NCI-H1048 (cell line): ENCODE measurements at regions not wholly inside any gene's neighbourhood (a gene's known extent, or its start where the extent isn't known, plus 50 kb on each side); places are given as distances from the start of the nearest gene placed in this dataset.
"Not testable (repeated sequence)": the region's sequence is repeated elsewhere in the genome, so short reads cannot be mapped to it uniquely, and the experiment has no call there.

ENCODE experiments used
- DNase-seq: peaks from one replicate; lab custom pipeline; 2025; lab: John Stamatoyannopoulos, UW

DNA sequence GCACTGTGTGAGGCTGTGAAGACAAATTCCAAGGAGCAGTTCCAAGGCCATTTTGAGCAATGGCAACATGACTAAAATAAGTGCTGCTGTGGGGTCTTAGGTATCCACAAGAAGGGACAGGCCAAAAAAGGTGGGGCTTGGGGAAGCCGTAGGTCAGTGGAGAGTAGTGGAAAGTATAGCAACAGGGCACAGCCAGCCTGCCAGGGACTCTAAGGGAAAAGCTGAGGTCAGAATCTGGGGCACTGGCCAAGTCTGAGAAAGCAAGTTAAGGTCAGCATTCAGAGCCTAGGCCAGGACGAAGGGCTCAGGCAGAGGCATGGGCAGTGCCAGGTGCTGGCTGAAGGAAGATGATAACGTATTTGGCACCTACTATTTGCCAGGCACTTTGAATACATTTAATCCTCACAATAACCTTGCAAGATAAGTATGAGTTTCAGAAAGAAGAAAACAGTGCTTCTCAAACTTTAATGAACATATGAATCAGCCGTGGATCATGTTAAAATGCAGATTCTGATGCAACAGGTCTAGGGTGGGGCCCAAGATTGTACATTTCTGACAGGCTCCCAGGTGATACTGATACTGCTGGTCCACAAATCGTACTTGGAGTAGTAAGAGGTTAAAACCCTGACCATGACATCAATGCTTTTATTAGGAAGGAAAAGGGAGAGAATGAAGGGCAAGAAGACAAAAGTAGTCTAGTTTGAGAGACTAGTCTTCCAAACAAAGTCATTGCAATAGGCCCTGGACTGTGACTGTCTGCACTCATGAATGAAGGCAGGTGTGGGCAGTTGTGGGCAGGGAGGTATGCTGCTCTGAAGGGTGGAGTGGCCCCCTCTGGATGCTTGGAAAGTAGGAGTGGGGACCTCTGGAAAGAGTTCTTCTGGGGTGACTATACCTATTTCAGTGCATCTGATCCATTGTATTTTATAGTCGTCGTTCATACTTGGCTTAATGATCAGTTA is 106.3 kb upstream of the ANKRD28 start:
- DNase-seq = no peak

DNA sequence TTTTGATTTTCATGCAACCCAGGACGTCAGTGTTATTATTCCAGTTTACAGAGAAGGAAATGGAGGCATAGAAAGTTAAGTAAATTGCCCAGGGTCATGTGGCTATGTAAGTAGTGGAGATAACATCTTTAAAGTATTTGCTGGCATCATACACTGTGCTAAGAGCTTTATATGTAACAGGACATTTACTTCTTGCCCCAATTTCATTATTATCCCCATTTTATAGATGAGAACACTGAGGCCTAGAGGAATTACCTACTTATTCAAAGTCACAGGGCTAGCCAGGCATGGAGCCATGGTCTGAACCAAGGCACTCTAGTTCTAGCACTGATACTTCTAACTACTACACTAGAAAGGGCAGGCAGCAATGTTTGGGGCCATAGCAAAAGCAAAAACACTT is 107.3 kb upstream of the ANKRD28 start:
- no peak for DNase-seq

GRCh38 chr3:15907403-15907802 is 109.6 kb upstream of the ANKRD28 start:
- DNase-seq = not testable (repeated sequence)

DNA sequence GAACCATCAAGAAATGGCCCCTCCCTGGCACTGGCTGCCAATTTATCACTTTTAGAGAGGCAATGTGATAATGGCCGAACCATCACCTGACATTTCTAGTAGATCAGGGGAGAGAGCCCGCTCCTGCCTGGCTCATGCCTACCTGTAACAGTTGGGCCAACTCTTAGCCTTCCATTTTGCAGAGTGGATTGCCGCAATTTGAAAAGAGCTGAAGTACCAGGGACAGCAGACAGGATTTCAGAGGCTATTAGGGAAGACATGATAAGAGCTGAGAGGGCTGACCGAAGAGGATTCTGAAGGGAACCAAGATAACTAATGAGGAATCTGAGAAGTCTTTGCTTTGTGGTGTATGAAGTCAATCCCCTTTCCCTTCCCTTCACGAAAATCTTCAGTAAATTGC is 121.2 kb upstream of the ANKRD28 start:
- no peak for DNase-seq

DNA sequence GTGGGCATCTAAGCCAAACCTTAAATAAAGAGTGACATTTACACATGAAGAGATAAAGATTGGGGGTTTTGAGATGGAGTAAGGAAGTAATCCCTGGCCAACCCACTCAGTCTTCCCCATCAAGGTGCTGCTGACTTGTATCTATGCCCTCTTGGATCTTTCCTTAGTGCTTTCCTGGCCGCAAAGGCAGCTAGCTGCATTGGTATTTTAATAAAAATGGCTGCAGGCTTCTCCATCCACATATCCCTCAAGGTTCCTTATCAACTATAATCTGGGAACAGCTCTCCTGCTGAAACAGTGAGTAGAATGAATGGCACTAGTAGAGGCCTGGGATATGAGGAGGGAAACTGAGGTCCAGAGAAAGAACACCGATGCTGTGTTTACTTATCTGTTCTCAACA is 122.2 kb upstream of the ANKRD28 start:
- DNase-seq = no peak

- no peak for DNase-seq
Observed at GRCh38 chr3:15923640-15924405, 126.0 kb upstream of the ANKRD28 start.

DNA sequence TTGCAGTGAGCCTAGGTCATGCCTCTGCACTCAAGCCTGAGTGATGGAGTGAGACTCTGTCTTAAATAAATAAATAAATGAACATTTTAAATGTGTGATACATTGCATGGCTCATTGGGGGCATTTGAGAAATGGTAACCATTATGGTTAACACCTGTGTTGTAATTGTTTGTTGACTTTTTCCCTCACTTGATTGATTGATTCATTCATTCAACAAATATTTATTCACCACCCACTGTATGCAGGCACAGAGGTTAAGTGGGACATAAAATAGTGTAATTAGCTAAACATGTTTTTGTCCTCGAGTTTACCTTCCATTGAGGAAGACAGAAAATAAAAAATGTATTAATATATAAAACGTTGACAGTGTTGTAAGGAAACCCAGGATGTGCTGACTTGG is 127.1 kb upstream of the ANKRD28 start:
- no peak for DNase-seq

DNA sequence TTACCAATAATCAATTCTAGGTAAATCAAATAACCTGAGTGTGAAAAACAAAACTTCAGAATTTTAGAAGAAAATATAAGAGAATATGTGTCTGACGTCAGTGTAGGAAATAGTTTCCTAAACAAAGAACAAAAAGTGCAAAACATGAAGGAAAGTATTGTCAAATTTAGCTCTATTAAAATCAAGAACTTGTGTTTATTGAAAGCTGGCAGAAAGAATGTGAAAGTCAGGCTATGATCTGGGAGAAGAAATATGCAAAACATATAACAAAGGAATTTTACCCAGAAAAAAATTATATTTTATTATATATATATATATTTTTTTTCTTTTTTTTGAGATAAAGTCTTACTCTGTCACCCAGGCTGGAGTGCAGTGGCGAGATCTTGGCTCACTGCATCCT is 129.1 kb upstream of the ANKRD28 start:
- no peak for DNase-seq

DNA sequence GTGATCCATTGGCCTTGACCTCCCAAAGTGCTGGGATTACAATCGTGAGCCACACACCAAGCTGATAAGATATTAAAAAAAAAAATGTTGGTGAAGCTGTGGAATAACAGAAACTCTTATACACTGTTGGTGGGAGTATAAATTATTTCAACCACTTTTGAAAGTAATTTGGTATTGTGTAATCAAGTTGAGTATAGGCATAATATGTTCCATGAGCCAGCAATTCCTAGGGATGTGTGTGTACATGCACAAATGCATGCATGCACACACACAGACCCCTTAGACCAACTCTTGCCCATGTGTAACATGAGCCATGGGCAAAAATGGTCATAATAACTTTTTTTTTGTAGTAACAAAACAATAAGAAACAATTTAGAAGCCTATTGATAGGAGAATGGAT is 130.2 kb upstream of the ANKRD28 start:
- DNase-seq = no peak

DNA sequence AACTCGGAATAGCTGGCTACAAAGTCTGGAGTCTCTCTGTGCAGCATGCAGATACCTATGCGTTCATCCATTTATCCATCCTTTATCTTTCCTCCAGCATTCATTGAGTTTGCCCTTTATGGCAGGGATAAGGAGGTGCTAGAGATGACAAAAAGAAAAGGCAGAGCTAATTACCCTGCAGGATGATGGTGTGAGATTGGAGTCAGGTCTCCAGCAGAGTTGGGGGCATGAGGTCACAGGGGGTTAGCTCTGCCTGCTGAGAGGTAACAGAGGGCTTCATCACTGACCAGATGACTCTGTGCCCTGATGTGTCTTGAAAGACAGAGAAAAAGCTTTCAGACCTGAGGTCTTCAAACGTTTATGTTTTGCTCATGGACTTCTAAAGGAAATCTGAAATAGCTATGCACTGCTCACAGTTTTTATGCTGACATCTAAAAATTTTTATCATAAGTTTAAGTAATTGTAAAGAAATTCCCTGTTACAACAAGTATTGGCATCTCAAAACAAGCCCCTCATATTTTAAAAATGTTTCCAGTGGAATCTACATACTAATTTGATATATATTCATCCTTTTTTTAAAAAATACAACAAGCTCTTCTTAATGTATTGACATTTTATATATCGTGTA is 132.3 kb upstream of the ANKRD28 start:
- DNase-seq = no peak

DNA sequence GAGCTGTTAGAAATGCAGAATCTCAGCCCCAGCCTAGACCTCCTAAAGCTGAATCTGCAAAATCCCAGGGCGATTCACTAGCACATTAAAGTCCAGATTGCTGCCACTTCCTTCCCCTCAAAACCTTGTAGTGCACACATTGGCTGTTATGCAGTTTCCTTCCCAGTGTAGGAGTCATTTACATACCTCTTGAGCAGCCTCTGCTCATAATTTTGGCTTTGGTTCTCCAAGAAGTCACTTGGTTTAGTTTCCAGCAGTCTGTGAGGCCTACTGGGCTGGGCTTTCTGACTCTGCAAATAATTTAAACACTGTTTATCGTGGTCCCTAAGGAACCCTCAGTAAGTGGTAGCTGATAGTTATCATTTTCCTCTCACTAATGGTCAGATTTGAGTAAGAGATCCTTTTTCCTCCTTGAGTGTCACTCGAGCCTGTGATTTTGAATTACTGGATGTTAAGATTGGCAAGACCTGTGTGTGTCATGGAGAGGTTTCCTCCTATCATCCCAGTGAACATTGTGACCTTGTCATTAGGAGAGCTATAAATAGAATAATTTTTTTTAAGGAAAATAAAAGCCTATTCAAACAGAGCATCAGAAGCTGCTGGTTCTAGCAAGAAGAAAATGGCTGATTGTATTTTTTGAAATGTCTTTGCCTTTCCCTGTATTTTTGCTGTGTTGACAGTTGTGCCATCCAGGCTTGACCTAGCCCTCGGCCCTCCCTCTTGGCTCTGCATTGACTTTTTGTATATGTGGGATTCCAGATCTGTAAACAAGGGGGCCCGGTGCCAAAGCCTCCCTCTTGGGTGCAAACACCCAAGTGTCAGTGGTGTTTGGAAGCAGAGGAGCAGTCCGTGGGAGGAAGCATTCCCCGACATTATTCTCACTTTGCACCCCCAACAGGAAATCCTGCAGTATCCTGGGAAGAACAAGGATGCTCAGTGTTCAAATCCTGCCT is 134.8 kb upstream of the ANKRD28 start:
- no peak for DNase-seq

DNA sequence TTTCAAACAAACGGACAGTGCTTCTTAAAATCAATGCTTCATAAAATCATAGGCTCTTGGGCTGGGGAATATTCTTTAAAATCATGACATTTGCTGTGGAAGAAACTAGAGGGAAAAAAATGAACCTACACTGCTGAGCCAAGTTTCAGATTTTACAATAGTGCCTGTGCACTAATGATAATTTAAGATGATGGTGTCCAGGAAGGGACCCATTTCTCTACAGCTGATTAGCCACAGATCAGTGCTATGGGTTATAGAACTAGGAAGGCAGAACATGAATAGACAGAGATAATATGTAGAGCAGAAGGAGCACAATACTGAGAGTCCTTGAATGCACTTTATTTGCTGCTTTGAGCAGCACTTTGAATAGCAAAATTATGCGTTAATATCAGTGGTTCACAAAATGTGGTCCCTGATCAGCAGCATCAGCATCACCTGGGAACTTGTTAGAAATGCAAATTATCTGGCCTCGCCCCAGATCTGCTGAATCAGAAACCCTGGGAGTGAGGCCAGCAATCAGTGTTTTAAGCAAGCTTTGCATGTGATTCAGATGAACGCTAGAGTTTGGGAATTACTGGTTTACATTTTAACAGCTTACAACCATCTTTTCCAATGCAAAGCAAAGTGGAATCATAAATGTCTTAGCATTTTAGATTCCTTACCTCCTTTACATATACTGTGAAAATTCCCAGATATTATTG is 135.8 kb upstream of the ANKRD28 start:
- peak; percentile 37 for DNase-seq

- no peak for DNase-seq
Observed at GRCh38 chr3:15934389-15935195, 136.8 kb upstream of the ANKRD28 start.

GRCh38 chr3:15936312-15936711 is 138.5 kb upstream of the ANKRD28 start:
- no peak for DNase-seq

GRCh38 chr3:15940641-15941040 is 142.9 kb upstream of the ANKRD28 start:
- DNase-seq = no peak

DNA sequence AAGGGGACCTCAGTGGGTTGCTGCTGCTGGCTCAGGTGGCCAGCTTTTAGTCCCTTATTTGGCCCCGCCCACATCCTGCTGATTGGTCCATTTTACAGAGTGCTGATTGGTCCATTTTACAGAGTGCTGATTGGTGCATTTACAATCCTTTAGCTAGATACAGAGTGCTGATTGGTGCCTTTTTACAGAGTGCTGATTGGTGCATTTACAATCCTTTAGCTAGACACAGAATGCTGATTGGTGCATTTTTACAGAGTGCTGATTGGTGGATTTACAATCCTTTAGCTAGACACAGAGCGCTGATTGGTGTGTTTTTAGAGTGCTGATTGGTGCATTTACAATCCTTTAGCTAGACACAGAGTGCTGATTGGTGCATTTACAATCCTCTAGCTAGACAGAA is 143.7 kb upstream of the ANKRD28 start:
- not testable (repeated sequence) for DNase-seq

GRCh38 chr3:15941958-15942357 is 144.2 kb upstream of the ANKRD28 start:
- DNase-seq = no peak

- no peak for DNase-seq
Observed at GRCh38 chr3:15942462-15942861, 144.7 kb upstream of the ANKRD28 start.

DNA sequence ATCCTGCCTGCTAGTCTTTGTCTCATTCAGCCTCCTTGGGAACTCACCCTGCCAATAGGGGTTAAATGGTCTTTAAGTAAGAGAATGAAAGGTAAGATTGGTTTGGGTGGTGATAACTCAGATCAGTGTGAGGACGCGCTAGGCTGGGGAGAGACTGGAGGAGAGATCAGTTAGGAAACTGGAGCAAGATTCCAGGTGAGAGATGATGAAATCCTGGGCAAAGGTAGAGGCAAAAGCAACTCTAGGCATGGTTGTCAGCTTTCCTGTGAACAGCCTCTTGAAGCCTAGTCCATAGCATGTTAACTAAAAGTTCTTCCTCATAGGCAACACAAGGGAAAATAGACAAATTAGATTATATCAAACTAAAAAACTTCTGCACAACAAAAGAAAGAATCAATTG is 145.2 kb upstream of the ANKRD28 start:
- no peak for DNase-seq

DNA sequence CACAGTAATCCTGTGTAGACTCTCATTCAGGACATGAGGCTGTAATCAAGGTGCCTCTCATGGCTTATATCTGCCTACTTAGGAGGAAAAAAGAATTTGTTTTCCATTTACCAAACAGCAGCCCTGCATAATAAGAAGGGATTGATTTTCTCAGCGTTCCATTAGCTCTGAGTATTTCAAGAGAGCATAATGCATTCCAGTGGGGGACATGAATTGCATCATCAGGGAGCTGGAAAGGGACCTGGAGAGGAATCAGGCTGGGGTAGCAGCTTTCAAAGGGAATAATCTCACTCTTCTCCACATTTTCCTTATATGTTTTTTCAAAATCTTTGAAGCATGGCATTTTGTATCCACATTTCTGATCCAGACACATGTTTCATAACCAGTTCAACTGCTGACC is 150.6 kb upstream of the ANKRD28 start:
- DNase-seq = no peak
